Glutamatergic neuron (in vitro differentiated cells): ENCODE measurements at regions not wholly inside any gene's neighbourhood (a gene's known extent, or its start where the extent isn't known, plus 50 kb on each side); places are given as distances from the start of the nearest gene placed in this dataset.

Source experiments
- DNase-seq: peaks from one replicate; pipeline ENCODE4 v3.0.0; 2022
- H3K27ac Mint-ChIP-seq: one replicate; pipeline ENCODE4 v1.8.0; 2020; ENCODE audit warnings: mild to moderate bottlenecking, mixed read lengths, inconsistent platforms; ENCODE audit not compliant: unreplicated experiment
- H3K27me3 Mint-ChIP-seq: one replicate; pipeline ENCODE4 v1.8.0; 2020; ENCODE audit warnings: mild to moderate bottlenecking, moderate library complexity, mixed read lengths, inconsistent platforms; ENCODE audit not compliant: unreplicated experiment
- H3K36me3 Mint-ChIP-seq: one replicate; pipeline ENCODE4 v1.8.0; 2020; ENCODE audit warnings: mild to moderate bottlenecking, mixed read lengths, inconsistent platforms; ENCODE audit not compliant: unreplicated experiment
- H3K4me1 Mint-ChIP-seq: one replicate; pipeline ENCODE4 v1.8.0; 2020; ENCODE audit warnings: mild to moderate bottlenecking, low read depth, mixed read lengths, inconsistent platforms; ENCODE audit not compliant: unreplicated experiment
- H3K4me3 Mint-ChIP-seq: one replicate; pipeline ENCODE4 v1.8.0; 2020; ENCODE audit warnings: mild to moderate bottlenecking, mixed read lengths, inconsistent platforms; ENCODE audit not compliant: unreplicated experiment
- H3K9me3 Mint-ChIP-seq: one replicate; pipeline ENCODE4 v1.8.0; 2020; ENCODE audit warnings: mild to moderate bottlenecking, moderate library complexity, mixed read lengths, inconsistent platforms; ENCODE audit not compliant: unreplicated experiment
- TF ChIP-seq, protein P1 (sequence below): fragments of 200-600 bp; sonication (generic); IDR thresholded peaks from one replicate; pipeline ENCODE4 v1.5.0; 2021; ENCODE audit not compliant: partially characterized antibody, unreplicated experiment

DNA sequence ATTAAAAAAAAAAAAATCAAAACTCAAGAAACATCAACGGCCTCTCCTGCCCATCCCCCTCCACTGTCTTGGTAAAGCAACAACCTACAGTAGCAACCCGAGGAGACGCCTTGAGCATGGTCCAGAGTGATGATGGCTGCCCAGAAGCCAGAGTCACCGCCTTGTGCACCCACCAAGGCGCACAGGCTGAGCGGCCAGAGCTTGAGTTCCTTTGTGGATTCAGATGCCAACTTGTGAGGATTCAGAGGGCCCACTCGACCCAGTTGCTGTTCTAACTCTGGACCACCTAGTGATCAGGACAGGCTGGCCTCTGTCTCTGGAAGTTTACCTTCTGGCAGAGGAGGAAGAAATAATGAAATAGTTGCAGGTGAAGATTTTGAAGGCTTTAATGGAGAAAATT, 105.0 kb downstream of the PDCL3 start:
- TF ChIP-seq, protein P1, sequence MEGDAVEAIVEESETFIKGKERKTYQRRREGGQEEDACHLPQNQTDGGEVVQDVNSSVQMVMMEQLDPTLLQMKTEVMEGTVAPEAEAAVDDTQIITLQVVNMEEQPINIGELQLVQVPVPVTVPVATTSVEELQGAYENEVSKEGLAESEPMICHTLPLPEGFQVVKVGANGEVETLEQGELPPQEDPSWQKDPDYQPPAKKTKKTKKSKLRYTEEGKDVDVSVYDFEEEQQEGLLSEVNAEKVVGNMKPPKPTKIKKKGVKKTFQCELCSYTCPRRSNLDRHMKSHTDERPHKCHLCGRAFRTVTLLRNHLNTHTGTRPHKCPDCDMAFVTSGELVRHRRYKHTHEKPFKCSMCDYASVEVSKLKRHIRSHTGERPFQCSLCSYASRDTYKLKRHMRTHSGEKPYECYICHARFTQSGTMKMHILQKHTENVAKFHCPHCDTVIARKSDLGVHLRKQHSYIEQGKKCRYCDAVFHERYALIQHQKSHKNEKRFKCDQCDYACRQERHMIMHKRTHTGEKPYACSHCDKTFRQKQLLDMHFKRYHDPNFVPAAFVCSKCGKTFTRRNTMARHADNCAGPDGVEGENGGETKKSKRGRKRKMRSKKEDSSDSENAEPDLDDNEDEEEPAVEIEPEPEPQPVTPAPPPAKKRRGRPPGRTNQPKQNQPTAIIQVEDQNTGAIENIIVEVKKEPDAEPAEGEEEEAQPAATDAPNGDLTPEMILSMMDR = no peak
- Mint-ChIP-seq H3K4me1 (no peaks in the 10 kb centered on the region), H3K4me3 (no peak overlapping the region), H3K27ac (no peak overlapping the region), H3K9me3 (no peaks in the 10 kb centered on the region), H3K36me3 (no peaks in the 10 kb centered on the region), H3K27me3 (peaks cover 3% of the 10 kb centered on the region)
- no peak for DNase-seq

DNA sequence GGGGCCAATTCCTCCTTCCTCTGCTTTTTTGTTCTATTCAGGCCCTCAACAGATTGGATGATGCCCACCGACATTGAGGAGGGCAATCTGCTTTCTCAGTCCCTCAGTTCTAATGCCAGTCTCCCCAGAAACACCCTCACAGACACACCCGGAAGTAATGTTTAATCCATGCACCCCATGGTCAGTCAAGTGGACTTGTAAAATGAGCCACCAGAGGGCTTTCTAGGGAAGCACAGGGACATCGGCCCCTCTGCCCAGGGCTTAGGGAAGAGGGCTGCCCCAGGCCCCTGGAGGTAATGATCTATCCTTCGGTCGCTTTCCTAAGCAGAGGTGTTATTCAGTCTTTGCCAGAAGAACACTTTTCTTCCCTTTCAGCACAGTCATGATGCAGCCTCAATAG, 107.4 kb downstream of the PDCL3 start:
- TF ChIP-seq, protein P1 = no peak
- Mint-ChIP-seq H3K27me3 (peaks cover 5% of the 10 kb centered on the region), H3K4me1 (no peaks in the 10 kb centered on the region), H3K27ac (no peak overlapping the region), H3K36me3 (no peaks in the 10 kb centered on the region), H3K4me3 (no peak overlapping the region), H3K9me3 (no peaks in the 10 kb centered on the region)
- DNase-seq = no peak

DNA sequence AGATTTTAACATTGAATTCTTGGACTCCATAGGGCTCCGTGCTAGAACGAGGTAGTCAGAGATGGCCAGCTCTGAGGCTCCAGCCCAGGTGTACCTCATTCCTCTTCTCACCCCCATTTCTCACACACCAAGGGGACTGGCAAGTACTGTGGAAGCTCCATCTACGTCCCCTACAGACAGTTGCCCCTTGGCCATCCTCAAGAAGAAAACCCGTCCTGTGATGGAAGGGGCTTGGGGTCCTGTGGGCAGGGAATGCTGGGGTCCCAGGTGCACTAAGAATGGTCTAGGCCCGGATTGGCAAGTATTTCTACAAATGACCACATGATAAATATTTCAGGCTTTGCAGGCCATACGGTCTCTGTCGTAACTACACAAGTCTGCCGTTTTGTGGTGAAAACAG, 110.3 kb downstream of the PDCL3 start:
- H3K36me3 Mint-ChIP-seq = no peaks in the 10 kb centered on the region
- H3K4me1 Mint-ChIP-seq = no peaks in the 10 kb centered on the region
- no peaks in the 10 kb centered on the region for H3K9me3 Mint-ChIP-seq
- TF ChIP-seq, protein P1 = no peak
- no peak overlapping the region for H3K27ac Mint-ChIP-seq
- no peak for DNase-seq
- H3K27me3 Mint-ChIP-seq = peaks cover 5% of the 10 kb centered on the region
- H3K4me3 Mint-ChIP-seq = no peak overlapping the region

DNA sequence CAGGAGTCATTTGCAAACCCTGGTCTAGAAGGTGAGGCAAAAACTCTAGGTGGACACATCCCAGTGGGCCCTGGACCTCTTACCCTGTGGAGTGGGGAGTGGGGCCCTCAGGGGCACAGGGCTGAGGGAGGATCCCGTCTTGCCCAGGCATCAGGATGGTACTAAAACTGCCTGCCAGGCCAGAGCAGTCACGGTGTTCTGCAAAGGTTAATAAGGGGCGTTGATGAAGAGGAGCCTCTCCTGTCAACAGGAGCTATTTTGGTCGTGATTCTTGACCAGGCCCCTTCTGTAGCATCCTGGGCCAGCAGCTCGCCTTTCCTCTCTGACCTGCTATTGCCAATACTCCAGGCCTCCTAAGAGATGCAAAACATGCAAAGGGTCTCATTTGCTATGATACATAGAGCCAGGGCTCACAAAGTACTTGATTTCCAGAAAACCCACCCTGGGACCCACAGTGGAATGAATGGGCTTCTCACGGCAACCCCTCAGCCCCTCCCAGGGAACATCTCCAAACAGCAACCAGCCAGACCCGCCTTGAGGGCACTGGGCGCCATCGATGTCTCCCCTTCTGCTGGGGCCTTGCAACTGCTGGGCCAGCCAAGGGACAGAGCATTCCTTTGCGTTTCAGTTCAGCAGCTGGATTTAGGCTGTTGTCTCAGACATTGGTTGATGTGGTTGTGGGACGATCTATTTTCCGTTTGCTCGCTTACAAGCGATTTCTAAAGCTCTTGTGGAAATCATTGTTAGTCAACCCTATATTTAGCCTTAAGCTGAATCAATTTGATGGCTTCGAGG, 111.1 kb downstream of the PDCL3 start:
- Mint-ChIP-seq H3K9me3 (no peaks in the 10 kb centered on the region), H3K4me3 (no peak overlapping the region), H3K36me3 (no peaks in the 10 kb centered on the region), H3K27me3 (peaks cover 5% of the 10 kb centered on the region), H3K4me1 (no peaks in the 10 kb centered on the region), H3K27ac (no peak overlapping the region)
- no peak for DNase-seq
- TF ChIP-seq, protein P1 = no peak

DNA sequence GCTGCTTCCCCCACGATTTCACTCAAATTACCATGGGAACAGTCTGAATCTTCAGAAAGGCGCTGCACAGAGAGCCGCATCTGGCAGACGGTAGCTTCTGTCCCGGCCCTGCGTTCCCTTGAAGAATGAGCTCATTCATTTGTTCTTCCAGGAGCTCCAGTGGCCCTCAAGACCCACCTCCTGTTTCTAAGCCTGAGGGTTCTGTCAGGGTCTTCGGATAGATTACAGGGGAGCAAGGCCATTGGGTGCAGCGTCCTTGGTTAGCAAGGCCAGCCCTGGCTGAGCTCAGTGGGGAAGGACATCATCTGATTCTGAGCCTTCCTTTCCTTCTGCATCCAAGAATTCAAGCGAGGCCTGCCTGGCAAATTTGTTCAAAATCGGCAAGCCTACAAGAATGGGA, 111.9 kb downstream of the PDCL3 start:
- TF ChIP-seq, protein P1 = no peak
- no peak overlapping the region for H3K4me3 Mint-ChIP-seq
- H3K4me1 Mint-ChIP-seq = no peaks in the 10 kb centered on the region
- H3K27me3 Mint-ChIP-seq = peaks cover 5% of the 10 kb centered on the region
- H3K27ac Mint-ChIP-seq = no peak overlapping the region
- DNase-seq = no peak
- no peaks in the 10 kb centered on the region for H3K9me3 Mint-ChIP-seq
- no peaks in the 10 kb centered on the region for H3K36me3 Mint-ChIP-seq
